Kidney epithelial cell (primary cell): ENCODE measurements at regions not wholly inside any gene's neighbourhood (a gene's known extent, or its start where the extent isn't known, plus 50 kb on each side); places are given as distances from the start of the nearest gene placed in this dataset.
A peak's percentile ranks its signal among the peaks of the same experiment; 100 is the strongest.

Experiments used
- DNase-seq: peaks from one replicate; pipeline ENCODE4 v3.0.0-alpha.2; 2010; ENCODE audit warnings: low read depth
- H3K27me3 ChIP-seq: 2 replicates; pipeline ENCODE4 v1.6.0; 2011; ENCODE audit warnings: low read length; ENCODE audit not compliant: control insufficient read depth, insufficient read depth
- H3K36me3 ChIP-seq: 2 replicates; pipeline ENCODE4 v1.5.1; 2011; ENCODE audit warnings: low read length; ENCODE audit not compliant: control insufficient read depth, insufficient read depth
- H3K4me3 ChIP-seq: 2 replicates; pipeline ENCODE4 v1.5.1; 2011; ENCODE audit warnings: low read depth, mild to moderate bottlenecking, control low read depth, low read length
- CTCF ChIP-seq: IDR thresholded peaks from 2 replicates; pipeline ENCODE4 v1.5.1; 2011; ENCODE audit warnings: mild to moderate bottlenecking, moderate library complexity, low read length, control low read depth, inconsistent platforms; ENCODE audit not compliant: insufficient read depth, poor library complexity, severe bottlenecking

- DNase-seq, result peak; percentile 9
- no peaks in the 10 kb centered on the region for H3K36me3 ChIP-seq
- no peaks in the 10 kb centered on the region for H3K27me3 ChIP-seq
- no peak overlapping the region for H3K4me3 ChIP-seq
- TF ChIP-seq CTCF, result no peak
Observed at GRCh38 chr4:100049872-100050271, 99.8 kb upstream of the H2AZ1 start.

GRCh38 chr4:100042711-100043110 lies 92.6 kb upstream of the H2AZ1 start:
- Histone ChIP-seq H3K27me3 (no peaks in the 10 kb centered on the region), H3K4me3 (no peak overlapping the region), H3K36me3 (no peaks in the 10 kb centered on the region)
- no peak for TF ChIP-seq CTCF
- no peak for DNase-seq

- peak; percentile 25 for DNase-seq
- H3K4me3 ChIP-seq, result no peak overlapping the region
- TF ChIP-seq CTCF, result no peak
- no peaks in the 10 kb centered on the region for H3K27me3 ChIP-seq
- no peaks in the 10 kb centered on the region for H3K36me3 ChIP-seq
Observed at GRCh38 chr4:100042235-100042634, 92.2 kb upstream of the H2AZ1 start.

GRCh38 chr4:100041646-100042045 lies 91.6 kb upstream of the H2AZ1 start:
- no peaks in the 10 kb centered on the region for H3K36me3 ChIP-seq
- DNase-seq, result no peak
- no peaks in the 10 kb centered on the region for H3K27me3 ChIP-seq
- TF ChIP-seq CTCF, result no peak
- no peak overlapping the region for H3K4me3 ChIP-seq

GRCh38 chr4:100034023-100034664 lies 84.1 kb upstream of the H2AZ1 start:
- Histone ChIP-seq H3K36me3 (no peaks in the 10 kb centered on the region), H3K27me3 (no peaks in the 10 kb centered on the region), H3K4me3 (no peak overlapping the region)
- TF ChIP-seq CTCF, result no peak
- DNase-seq, result no peak

GRCh38 chr4:100026066-100026465 lies 76.0 kb upstream of the H2AZ1 start:
- no peak for DNase-seq
- Histone ChIP-seq H3K4me3 (no peak overlapping the region), H3K27me3 (no peaks in the 10 kb centered on the region), H3K36me3 (no peaks in the 10 kb centered on the region)
- no peak for TF ChIP-seq CTCF
